WTC11 (cell line): ENCODE measurements at regions not wholly inside any gene's neighbourhood (a gene's known extent, or its start where the extent isn't known, plus 50 kb on each side); places are given as distances from the start of the nearest gene placed in this dataset.
"Not testable (repeated sequence)": the region's sequence is repeated elsewhere in the genome, so short reads cannot be mapped to it uniquely, and the experiment has no call there.

ENCODE experiments used
- AFF4 ChIP-seq: sonication (generic); formaldehyde crosslinking; IDR thresholded peaks from 2 replicates; pipeline ENCODE4 v1.8.1; 2023; ENCODE audit warnings: mild to moderate bottlenecking, missing genetic modification reagents, borderline replicate concordance
- CBFB ChIP-seq: sonication (generic); formaldehyde crosslinking; IDR thresholded peaks from 2 replicates; pipeline ENCODE4 v1.8.1; 2022; ENCODE audit warnings: mild to moderate bottlenecking, low read depth, missing genetic modification reagents
- GABPB1 ChIP-seq: sonication (generic); formaldehyde crosslinking; IDR thresholded peaks from 2 replicates; pipeline ENCODE4 v1.8.1; 2023; ENCODE audit warnings: mild to moderate bottlenecking, missing genetic modification reagents
- IRF1 ChIP-seq: sonication (generic); formaldehyde crosslinking; IDR thresholded peaks from 2 replicates; pipeline ENCODE4 v1.8.0; 2023; ENCODE audit warnings: missing genetic modification reagents
- IRF2 ChIP-seq: sonication (generic); formaldehyde crosslinking; IDR thresholded peaks from 2 replicates; pipeline ENCODE4 v1.8.0; 2022; ENCODE audit warnings: low read depth, missing genetic modification reagents, borderline replicate concordance
- MAX ChIP-seq: sonication (generic); formaldehyde crosslinking; IDR thresholded peaks from 2 replicates; pipeline ENCODE4 v1.8.0; 2022; ENCODE audit warnings: mild to moderate bottlenecking, missing genetic modification reagents
- MYBL2 ChIP-seq: sonication (generic); formaldehyde crosslinking; IDR thresholded peaks from 2 replicates; pipeline ENCODE4 v1.8.1; 2023; ENCODE audit warnings: mild to moderate bottlenecking, moderate library complexity, missing genetic modification reagents
- PREB ChIP-seq: sonication (generic); formaldehyde crosslinking; IDR thresholded peaks from 2 replicates; pipeline ENCODE4 v1.8.1; 2022; ENCODE audit warnings: mild to moderate bottlenecking, missing genetic modification reagents, moderate library complexity, borderline replicate concordance
- TEAD4 ChIP-seq: sonication (generic); formaldehyde crosslinking; IDR thresholded peaks from 2 replicates; pipeline ENCODE4 v1.8.0; 2022; ENCODE audit warnings: mild to moderate bottlenecking, missing genetic modification reagents
- ZNF281 ChIP-seq: sonication (generic); formaldehyde crosslinking; IDR thresholded peaks from 2 replicates; pipeline ENCODE4 v1.8.0; 2023; ENCODE audit warnings: mild to moderate bottlenecking, missing genetic modification reagents
- ZNF423 ChIP-seq: fragments of 250-450 bp; sonication (Bioruptor Pico); IDR thresholded peaks from 2 replicates; pipeline ENCODE4 v2.1.2; 2022; ENCODE audit warnings: mild to moderate bottlenecking, moderate library complexity
- TF ChIP-seq, protein P1 (sequence below): fragments of 200-600 bp; IDR thresholded peaks from 2 replicates; pipeline ENCODE4 v1.8.0; 2022; ENCODE audit warnings: antibody characterized with exemption
- TF ChIP-seq, protein P2 (sequence below): sonication (generic); formaldehyde crosslinking; IDR thresholded peaks from 2 replicates; pipeline ENCODE4 v1.8.0; 2022; ENCODE audit warnings: mild to moderate bottlenecking, missing genetic modification reagents

DNA sequence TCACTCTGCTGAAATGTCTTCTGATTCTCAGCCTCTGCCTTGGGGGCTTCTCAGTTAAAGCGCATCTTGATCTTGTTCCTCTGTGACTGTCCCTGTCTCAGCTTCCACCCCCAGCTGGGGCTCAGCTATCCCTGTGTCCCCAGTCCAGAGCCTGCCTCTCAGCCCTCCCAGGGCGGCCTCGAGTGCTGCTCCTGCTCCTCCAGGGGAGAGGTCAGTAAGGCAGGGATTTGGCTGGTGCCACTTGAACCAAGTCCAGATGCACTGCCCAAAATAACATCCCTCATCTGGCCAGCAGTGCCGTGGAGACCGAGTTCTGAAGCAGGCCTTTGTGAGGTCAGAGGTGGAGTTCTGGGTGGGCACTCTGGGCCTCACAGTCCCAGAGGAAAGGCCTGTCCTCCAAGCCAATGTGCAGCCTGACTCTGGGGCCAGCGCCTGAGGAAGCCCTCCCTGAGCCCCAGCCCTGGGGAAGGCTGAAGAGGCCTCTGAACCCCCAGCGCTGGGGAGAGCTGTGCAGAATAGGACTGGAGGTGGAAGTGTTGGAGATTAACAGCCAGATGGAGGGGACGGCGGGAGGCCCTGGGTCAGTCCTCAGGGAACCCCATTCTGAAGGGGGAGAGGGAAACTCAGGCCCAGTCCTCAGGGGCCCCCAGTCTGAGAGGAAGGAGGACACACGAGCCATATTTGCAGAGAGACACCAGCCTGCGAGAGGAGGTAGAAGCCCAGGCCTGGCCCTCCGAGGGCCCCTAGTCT is 943.7 kb downstream of the SPATA31A6 start:
- TF ChIP-seq, protein P1, sequence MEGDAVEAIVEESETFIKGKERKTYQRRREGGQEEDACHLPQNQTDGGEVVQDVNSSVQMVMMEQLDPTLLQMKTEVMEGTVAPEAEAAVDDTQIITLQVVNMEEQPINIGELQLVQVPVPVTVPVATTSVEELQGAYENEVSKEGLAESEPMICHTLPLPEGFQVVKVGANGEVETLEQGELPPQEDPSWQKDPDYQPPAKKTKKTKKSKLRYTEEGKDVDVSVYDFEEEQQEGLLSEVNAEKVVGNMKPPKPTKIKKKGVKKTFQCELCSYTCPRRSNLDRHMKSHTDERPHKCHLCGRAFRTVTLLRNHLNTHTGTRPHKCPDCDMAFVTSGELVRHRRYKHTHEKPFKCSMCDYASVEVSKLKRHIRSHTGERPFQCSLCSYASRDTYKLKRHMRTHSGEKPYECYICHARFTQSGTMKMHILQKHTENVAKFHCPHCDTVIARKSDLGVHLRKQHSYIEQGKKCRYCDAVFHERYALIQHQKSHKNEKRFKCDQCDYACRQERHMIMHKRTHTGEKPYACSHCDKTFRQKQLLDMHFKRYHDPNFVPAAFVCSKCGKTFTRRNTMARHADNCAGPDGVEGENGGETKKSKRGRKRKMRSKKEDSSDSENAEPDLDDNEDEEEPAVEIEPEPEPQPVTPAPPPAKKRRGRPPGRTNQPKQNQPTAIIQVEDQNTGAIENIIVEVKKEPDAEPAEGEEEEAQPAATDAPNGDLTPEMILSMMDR = not testable (repeated sequence)
- not testable (repeated sequence) for TF ChIP-seq PREB (CRISPR knock-in tag); GABPB1 (CRISPR knock-in tag); IRF2 (CRISPR knock-in tag); ZNF423; MAX (CRISPR knock-in tag); ZNF281; TEAD4; IRF1 (CRISPR knock-in tag); AFF4; CBFB (CRISPR knock-in tag); MYBL2 (CRISPR knock-in tag)
- TF ChIP-seq, protein P2, sequence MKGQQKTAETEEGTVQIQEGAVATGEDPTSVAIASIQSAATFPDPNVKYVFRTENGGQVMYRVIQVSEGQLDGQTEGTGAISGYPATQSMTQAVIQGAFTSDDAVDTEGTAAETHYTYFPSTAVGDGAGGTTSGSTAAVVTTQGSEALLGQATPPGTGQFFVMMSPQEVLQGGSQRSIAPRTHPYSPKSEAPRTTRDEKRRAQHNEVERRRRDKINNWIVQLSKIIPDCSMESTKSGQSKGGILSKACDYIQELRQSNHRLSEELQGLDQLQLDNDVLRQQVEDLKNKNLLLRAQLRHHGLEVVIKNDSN (CRISPR knock-in tag) = not testable (repeated sequence)
